ENCODE measurements at regions not wholly inside any gene's neighbourhood (a gene's known extent, or its start where the extent isn't known, plus 50 kb on each side); places are given as distances from the start of the nearest gene placed in this dataset.

DNA sequence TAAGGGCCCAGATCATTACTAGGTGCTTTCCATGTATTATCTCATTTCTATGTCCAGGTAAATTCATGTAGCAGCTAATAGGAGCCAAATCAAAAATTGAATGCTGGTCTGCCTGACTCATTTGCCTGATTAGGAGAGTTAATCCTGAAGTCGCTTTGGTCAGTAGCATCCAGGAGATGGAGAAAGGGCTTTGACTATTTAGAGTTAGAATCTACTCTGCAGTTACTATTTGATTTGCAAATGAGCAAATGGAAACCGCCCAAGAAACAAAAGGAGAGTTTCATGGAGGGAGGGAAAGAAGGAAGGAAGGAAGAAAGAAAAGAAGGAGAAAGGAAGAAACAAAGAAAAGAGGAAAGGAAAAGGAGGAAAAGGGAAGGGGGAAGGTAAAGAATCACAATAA, 539.6 kb upstream of the MMS22L start:
- CTCF ChIA-PET: no interaction called here
- SMC1A ChIA-PET (ENCODE audit: uncharacterized antibody, unreplicated experiment): no interaction called here

More for the DNA sequence above, 539.6 kb upstream of the MMS22L start:
- Histone ChIP-seq H3K4me3 (no peak overlapping the region), H2AFZ (ENCODE audit: control insufficient read depth, low read depth, low read length) (no peak overlapping the region), H3K4me2 (ENCODE audit: control insufficient read depth, insufficient read depth) (no peak overlapping the region), H3K79me2 (ENCODE audit: control insufficient read depth, insufficient read depth, low read length) (no peaks in the 10 kb centered on the region), H3K9me3 (replicated peaks; ENCODE audit: control insufficient read depth, insufficient read depth, low read length) (no peaks in the 10 kb centered on the region), H3K4me1 (ENCODE audit: control insufficient read depth, insufficient read depth, low read length) (no peaks in the 10 kb centered on the region), H3K27me3 (replicated peaks in 1 of 2; ENCODE audit: control insufficient read depth in 2 of 2, insufficient read depth in 2 of 2, low read length in 1 of 2) (no peaks in the 10 kb centered on the region), H3K9ac (ENCODE audit: control insufficient read depth, insufficient read depth, low read length) (no peak overlapping the region), H3K36me3 (ENCODE audit: control insufficient read depth in 2 of 2, insufficient read depth in 2 of 2, low read length in 1 of 2) (no peaks in the 10 kb centered on the region), H3K27ac (ENCODE audit: control insufficient read depth, insufficient read depth) (no peak overlapping the region), H4K20me1 (ENCODE audit: control insufficient read depth, insufficient read depth) (no peaks in the 10 kb centered on the region; the same call in 1 of the 2 replicates)
- FAIRE-seq (no peak), ATAC-seq (no peak), DNase-seq (ENCODE audit: low read depth, low spot score) (no peak)
- in situ Hi-C loops (cut with MboI): no loop called here
- TF ChIP-seq, protein P1, sequence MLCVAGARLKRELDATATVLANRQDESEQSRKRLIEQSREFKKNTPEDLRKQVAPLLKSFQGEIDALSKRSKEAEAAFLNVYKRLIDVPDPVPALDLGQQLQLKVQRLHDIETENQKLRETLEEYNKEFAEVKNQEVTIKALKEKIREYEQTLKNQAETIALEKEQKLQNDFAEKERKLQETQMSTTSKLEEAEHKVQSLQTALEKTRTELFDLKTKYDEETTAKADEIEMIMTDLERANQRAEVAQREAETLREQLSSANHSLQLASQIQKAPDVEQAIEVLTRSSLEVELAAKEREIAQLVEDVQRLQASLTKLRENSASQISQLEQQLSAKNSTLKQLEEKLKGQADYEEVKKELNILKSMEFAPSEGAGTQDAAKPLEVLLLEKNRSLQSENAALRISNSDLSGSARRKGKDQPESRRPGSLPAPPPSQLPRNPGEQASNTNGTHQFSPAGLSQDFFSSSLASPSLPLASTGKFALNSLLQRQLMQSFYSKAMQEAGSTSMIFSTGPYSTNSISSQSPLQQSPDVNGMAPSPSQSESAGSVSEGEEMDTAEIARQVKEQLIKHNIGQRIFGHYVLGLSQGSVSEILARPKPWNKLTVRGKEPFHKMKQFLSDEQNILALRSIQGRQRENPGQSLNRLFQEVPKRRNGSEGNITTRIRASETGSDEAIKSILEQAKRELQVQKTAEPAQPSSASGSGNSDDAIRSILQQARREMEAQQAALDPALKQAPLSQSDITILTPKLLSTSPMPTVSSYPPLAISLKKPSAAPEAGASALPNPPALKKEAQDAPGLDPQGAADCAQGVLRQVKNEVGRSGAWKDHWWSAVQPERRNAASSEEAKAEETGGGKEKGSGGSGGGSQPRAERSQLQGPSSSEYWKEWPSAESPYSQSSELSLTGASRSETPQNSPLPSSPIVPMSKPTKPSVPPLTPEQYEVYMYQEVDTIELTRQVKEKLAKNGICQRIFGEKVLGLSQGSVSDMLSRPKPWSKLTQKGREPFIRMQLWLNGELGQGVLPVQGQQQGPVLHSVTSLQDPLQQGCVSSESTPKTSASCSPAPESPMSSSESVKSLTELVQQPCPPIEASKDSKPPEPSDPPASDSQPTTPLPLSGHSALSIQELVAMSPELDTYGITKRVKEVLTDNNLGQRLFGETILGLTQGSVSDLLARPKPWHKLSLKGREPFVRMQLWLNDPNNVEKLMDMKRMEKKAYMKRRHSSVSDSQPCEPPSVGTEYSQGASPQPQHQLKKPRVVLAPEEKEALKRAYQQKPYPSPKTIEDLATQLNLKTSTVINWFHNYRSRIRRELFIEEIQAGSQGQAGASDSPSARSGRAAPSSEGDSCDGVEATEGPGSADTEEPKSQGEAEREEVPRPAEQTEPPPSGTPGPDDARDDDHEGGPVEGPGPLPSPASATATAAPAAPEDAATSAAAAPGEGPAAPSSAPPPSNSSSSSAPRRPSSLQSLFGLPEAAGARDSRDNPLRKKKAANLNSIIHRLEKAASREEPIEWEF (IDR thresholded peaks at IDR 0.05; ENCODE audit: insufficient replicate concordance, low read depth, low read length): no peak
- TF ChIP-seq NFYA (IDR thresholded peaks at IDR 0.05; ENCODE audit: borderline replicate concordance, low read depth, low read length) (no peak), TARDBP (IDR thresholded peaks at IDR 0.05; ENCODE audit: borderline replicate concordance) (no peak), MYB (IDR thresholded peaks at IDR 0.05; ENCODE audit: borderline replicate concordance, low read depth, low read length) (no peak), STAT3 (IDR thresholded peaks at IDR 0.05; ENCODE audit: low read depth, low read length) (no peak), REST (IDR thresholded peaks at IDR 0.05; ENCODE audit: low read depth, low read length) (no peak), BCL3 (IDR thresholded peaks at IDR 0.05; ENCODE audit: borderline replicate concordance, insufficient read depth, low read depth, low read length, poor library complexity, severe bottlenecking) (no peak)
- TF ChIP-seq, protein P2, sequence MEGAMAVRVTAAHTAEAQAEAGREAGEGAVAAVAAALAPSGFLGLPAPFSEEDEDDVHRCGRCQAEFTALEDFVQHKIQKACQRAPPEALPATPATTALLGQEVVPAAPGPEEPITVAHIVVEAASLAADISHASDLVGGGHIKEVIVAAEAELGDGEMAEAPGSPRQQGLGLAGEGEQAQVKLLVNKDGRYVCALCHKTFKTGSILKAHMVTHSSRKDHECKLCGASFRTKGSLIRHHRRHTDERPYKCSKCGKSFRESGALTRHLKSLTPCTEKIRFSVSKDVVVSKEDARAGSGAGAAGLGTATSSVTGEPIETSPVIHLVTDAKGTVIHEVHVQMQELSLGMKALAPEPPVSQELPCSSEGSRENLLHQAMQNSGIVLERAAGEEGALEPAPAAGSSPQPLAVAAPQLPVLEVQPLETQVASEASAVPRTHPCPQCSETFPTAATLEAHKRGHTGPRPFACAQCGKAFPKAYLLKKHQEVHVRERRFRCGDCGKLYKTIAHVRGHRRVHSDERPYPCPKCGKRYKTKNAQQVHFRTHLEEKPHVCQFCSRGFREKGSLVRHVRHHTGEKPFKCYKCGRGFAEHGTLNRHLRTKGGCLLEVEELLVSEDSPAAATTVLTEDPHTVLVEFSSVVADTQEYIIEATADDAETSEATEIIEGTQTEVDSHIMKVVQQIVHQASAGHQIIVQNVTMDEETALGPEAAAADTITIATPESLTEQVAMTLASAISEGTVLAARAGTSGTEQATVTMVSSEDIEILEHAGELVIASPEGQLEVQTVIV (IDR thresholded peaks at IDR 0.05; ENCODE audit: borderline replicate concordance, partially characterized antibody): no peak
- ChIA-PET RAD21 (ENCODE audit: unreplicated experiment) (no interaction called here), POLR2A (no interaction called here)
- intact Hi-C loops (cut with micrococcal nuclease; ENCODE audit: unreplicated experiment): no loop called here
- no TSS peak for BruUV-seq (replicated peaks)
- WGBS (ENCODE audit: insufficient coverage, insufficient replicate concordance, low lambda C conversion rate, missing lambda C conversion rate): 0% methylated on average over 2 of the region's 2 CpGs

Measured in GM12878 (cell line).